HEK293 (cell line): ENCODE measurements at regions not wholly inside any gene's neighbourhood (a gene's known extent, or its start where the extent isn't known, plus 50 kb on each side); places are given as distances from the start of the nearest gene placed in this dataset.

ENCODE experiments used
- MYNN ChIP-seq: fragments of 450-650 bp; formaldehyde crosslinking; IDR thresholded peaks from 2 replicates; pipeline ENCODE4 v1.5.1; 2016; ENCODE audit warnings: missing biosample characterization, missing genetic modification characterization, borderline replicate concordance
- ZNF274 ChIP-seq, 2 experiments: fragments of 200-500 bp in 1 of 2; fragments of 450-650 bp in 1 of 2; sonication (Bioruptor generic) in 1 of 2; formaldehyde crosslinking in 1 of 2; IDR thresholded peaks; 2 replicates each; pipeline versions ENCODE4 v1.5.1 to v1.6.1; 2014 to 2016; ENCODE audit warnings: borderline replicate concordance in 1 of 2, inconsistent platforms in 1 of 2, low read length in 1 of 2, missing biosample characterization in 1 of 2, missing genetic modification characterization in 1 of 2
- ZNF324 ChIP-seq: fragments of 450-650 bp; formaldehyde crosslinking; IDR thresholded peaks from 2 replicates; pipeline ENCODE4 v1.5.1; 2016; ENCODE audit warnings: missing biosample characterization, missing genetic modification characterization
- ZNF549 ChIP-seq: fragments of 450-650 bp; IDR thresholded peaks from 2 replicates; pipeline ENCODE4 v1.5.1; 2018; ENCODE audit warnings: missing biosample characterization, missing genetic modification characterization, mild to moderate bottlenecking, inconsistent platforms, moderate library complexity
- TF ChIP-seq, protein P1 (sequence below): fragments of 450-650 bp; formaldehyde crosslinking; IDR thresholded peaks from 2 replicates; pipeline ENCODE4 v1.5.1; 2016; ENCODE audit warnings: missing biosample characterization, missing genetic modification characterization
- TF ChIP-seq, protein P2 (sequence below): fragments of 450-650 bp; formaldehyde crosslinking; IDR thresholded peaks from 2 replicates; pipeline ENCODE4 v1.5.1; 2017; ENCODE audit warnings: missing biosample characterization, missing genetic modification characterization
- TF ChIP-seq, protein P3 (sequence below): fragments of 450-650 bp; formaldehyde crosslinking; IDR thresholded peaks from 2 replicates; pipeline ENCODE4 v1.5.1; 2016; ENCODE audit warnings: missing biosample characterization, missing genetic modification characterization
- TF ChIP-seq, protein P4 (sequence below): fragments of 450-650 bp; formaldehyde crosslinking; IDR thresholded peaks from 2 replicates; pipeline ENCODE4 v1.5.1; 2016; ENCODE audit warnings: missing biosample characterization, missing genetic modification characterization, low read depth
- TF ChIP-seq, protein P5 (sequence below): fragments of 450-650 bp; formaldehyde crosslinking; optimal IDR thresholded peaks from 2 replicates; pipeline ENCODE3; 2016; ENCODE audit warnings: missing biosample characterization, mild to moderate bottlenecking, missing genetic modification characterization

DNA sequence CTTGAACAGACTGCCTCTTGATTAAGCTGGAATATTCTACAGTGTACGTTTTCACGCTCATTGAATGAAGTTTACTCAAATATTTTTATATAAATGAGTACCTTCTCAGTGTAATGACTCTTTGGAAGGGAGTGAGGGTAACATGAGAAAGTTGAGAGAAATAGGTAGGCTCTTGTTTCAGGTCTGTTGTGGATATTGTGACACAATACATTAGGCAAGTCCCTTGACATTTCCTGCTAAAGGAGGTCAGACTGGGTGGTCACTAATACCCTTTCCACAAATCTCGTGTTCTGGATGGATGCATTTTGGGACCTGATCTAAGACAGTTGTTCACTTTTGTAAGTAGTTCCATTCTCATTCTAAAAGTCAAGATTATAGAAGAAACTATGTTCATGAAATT lies 324.8 kb upstream of the AZI2 start:
- TF ChIP-seq, protein P1, sequence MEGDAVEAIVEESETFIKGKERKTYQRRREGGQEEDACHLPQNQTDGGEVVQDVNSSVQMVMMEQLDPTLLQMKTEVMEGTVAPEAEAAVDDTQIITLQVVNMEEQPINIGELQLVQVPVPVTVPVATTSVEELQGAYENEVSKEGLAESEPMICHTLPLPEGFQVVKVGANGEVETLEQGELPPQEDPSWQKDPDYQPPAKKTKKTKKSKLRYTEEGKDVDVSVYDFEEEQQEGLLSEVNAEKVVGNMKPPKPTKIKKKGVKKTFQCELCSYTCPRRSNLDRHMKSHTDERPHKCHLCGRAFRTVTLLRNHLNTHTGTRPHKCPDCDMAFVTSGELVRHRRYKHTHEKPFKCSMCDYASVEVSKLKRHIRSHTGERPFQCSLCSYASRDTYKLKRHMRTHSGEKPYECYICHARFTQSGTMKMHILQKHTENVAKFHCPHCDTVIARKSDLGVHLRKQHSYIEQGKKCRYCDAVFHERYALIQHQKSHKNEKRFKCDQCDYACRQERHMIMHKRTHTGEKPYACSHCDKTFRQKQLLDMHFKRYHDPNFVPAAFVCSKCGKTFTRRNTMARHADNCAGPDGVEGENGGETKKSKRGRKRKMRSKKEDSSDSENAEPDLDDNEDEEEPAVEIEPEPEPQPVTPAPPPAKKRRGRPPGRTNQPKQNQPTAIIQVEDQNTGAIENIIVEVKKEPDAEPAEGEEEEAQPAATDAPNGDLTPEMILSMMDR (tag by site-specific recombination) = no peak
- TF ChIP-seq, protein P2, sequence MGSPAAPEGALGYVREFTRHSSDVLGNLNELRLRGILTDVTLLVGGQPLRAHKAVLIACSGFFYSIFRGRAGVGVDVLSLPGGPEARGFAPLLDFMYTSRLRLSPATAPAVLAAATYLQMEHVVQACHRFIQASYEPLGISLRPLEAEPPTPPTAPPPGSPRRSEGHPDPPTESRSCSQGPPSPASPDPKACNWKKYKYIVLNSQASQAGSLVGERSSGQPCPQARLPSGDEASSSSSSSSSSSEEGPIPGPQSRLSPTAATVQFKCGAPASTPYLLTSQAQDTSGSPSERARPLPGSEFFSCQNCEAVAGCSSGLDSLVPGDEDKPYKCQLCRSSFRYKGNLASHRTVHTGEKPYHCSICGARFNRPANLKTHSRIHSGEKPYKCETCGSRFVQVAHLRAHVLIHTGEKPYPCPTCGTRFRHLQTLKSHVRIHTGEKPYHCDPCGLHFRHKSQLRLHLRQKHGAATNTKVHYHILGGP (tag by site-specific recombination) = no peak
- TF ChIP-seq ZNF274 (IDR thresholded peaks at IDR 0.05; ENCODE audit: low read length) (no peak), ZNF274 (tag by site-specific recombination; IDR thresholded peaks at IDR 0.05; ENCODE audit: borderline replicate concordance) (no peak), MYNN (tag by site-specific recombination) (no peak), ZNF549 (tag by site-specific recombination) (no peak), ZNF324 (tag by site-specific recombination) (no peak)
- TF ChIP-seq, protein P3, sequence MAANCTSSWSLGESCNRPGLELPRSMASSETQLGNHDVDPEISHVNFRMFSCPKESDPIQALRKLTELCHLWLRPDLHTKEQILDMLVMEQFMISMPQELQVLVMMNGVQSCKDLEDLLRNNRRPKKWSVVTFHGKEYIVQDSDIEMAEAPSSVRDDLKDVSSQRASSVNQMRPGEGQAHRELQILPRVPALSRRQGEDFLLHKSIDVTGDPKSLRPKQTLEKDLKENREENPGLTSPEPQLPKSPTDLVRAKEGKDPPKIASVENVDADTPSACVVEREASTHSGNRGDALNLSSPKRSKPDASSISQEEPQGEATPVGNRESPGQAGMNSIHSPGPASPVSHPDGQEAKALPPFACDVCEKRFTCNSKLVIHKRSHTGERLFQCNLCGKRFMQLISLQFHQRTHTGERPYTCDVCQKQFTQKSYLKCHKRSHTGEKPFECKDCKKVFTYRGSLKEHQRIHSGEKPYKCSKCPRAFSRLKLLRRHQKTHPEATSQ = no peak
- TF ChIP-seq, protein P4, sequence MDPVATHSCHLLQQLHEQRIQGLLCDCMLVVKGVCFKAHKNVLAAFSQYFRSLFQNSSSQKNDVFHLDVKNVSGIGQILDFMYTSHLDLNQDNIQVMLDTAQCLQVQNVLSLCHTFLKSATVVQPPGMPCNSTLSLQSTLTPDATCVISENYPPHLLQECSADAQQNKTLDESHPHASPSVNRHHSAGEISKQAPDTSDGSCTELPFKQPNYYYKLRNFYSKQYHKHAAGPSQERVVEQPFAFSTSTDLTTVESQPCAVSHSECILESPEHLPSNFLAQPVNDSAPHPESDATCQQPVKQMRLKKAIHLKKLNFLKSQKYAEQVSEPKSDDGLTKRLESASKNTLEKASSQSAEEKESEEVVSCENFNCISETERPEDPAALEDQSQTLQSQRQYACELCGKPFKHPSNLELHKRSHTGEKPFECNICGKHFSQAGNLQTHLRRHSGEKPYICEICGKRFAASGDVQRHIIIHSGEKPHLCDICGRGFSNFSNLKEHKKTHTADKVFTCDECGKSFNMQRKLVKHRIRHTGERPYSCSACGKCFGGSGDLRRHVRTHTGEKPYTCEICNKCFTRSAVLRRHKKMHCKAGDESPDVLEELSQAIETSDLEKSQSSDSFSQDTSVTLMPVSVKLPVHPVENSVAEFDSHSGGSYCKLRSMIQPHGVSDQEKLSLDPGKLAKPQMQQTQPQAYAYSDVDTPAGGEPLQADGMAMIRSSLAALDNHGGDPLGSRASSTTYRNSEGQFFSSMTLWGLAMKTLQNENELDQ = no peak
- TF ChIP-seq, protein P5, sequence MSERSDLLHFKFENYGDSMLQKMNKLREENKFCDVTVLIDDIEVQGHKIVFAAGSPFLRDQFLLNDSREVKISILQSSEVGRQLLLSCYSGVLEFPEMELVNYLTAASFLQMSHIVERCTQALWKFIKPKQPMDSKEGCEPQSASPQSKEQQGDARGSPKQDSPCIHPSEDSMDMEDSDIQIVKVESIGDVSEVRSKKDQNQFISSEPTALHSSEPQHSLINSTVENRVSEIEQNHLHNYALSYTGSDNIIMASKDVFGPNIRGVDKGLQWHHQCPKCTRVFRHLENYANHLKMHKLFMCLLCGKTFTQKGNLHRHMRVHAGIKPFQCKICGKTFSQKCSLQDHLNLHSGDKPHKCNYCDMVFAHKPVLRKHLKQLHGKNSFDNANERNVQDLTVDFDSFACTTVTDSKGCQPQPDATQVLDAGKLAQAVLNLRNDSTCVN (tag by site-specific recombination) = no peak
